SK-N-SH (cell line): ENCODE measurements at regions not wholly inside any gene's neighbourhood (a gene's known extent, or its start where the extent isn't known, plus 50 kb on each side); places are given as distances from the start of the nearest gene placed in this dataset.
"Not testable (repeated sequence)": the region's sequence is repeated elsewhere in the genome, so short reads cannot be mapped to it uniquely, and the experiment has no call there.

Source experiments
- CTCF ChIA-PET: fragments of 300-600, 350-600 bp; formaldehyde crosslinking; extraction: SDS; loops from one replicate; lab custom pipeline; 2021; lab: Yijun Ruan, JAX
- POLR2A ChIA-PET: fragments of 350-600 bp; sonication (Branson Sonifier 250); formaldehyde crosslinking; extraction: SDS; loops from one replicate; lab custom pipeline; 2020; ENCODE audit warnings: antibody characterized with exemption, inconsistent platforms; lab: Yijun Ruan, JAX
- DNase-seq: peaks from one replicate; pipeline ENCODE4 v3.0.0; 2012
- H2AFZ ChIP-seq: fragments of 200-600 bp; sonication (generic); 2 replicates; pipeline ENCODE4 v1.8.1; 2016; ENCODE audit warnings: antibody characterized with exemption, mild to moderate bottlenecking, low read depth
- H3F3A ChIP-seq: fragments of 200-600 bp; sonication (generic); replicated peaks from 2 replicates; pipeline ENCODE3; 2016; ENCODE audit warnings: antibody characterized with exemption, mild to moderate bottlenecking; ENCODE audit not compliant: insufficient read depth
- H3K27ac ChIP-seq, 2 experiments: fragments of 200-500 bp in 1 of 2; fragments of 200-600 bp in 1 of 2; sonication (Bioruptor generic) in 1 of 2; sonication (generic), shearing (Covaris generic) in 1 of 2; 2 replicates each; pipeline versions ENCODE4 v1.5.1 to v1.6.1; 2014 to 2016; ENCODE audit warnings: low read depth in 2 of 2, inconsistent platforms in 1 of 2, low read length in 1 of 2, mild to moderate bottlenecking in 1 of 2, mixed read lengths in 1 of 2
- H3K27me3 ChIP-seq: fragments of 200-600 bp; sonication (generic), shearing (Covaris generic); 2 replicates; pipeline ENCODE4 v1.6.1; 2016; ENCODE audit warnings: mixed run types; ENCODE audit not compliant: insufficient read depth
- H3K36me3 ChIP-seq, 2 experiments: fragments of 200-500 bp in 1 of 2; fragments of 200-600 bp in 1 of 2; sonication (Bioruptor generic) in 1 of 2; sonication (generic) in 1 of 2; replicated peaks in 1 of 2; 2 replicates each; pipeline versions ENCODE3 to v1.5.1; 2014 to 2016; ENCODE audit warnings: low read length in 1 of 2, mild to moderate bottlenecking in 1 of 2; ENCODE audit not compliant: insufficient read depth in 2 of 2, control insufficient read depth in 1 of 2
- H3K4me1 ChIP-seq, 2 experiments: fragments of 200-500 bp in 1 of 2; fragments of 200-600 bp in 1 of 2; sonication (Bioruptor generic) in 1 of 2; sonication (generic), shearing (Covaris generic) in 1 of 2; 2 replicates each; pipeline versions ENCODE4 v1.5.1 to v1.6.1; 2014 to 2016; ENCODE audit warnings: low read depth in 1 of 2, low read length in 1 of 2, mixed run types in 1 of 2; ENCODE audit not compliant: insufficient read depth in 2 of 2, control insufficient read depth in 1 of 2
- H3K4me2 ChIP-seq: fragments of 200-600 bp; sonication (generic), shearing (Covaris generic); 2 replicates; pipeline ENCODE4 v1.6.1; 2017; ENCODE audit warnings: mixed run types
- H3K4me3 ChIP-seq, 2 experiments: fragments of 200-500 bp in 1 of 2; fragments of 200-600 bp in 1 of 2; sonication (Bioruptor generic) in 1 of 2; sonication (generic), shearing (Covaris generic) in 1 of 2; 2 replicates each; pipeline versions ENCODE4 v1.5.1 to v1.8.1; 2014 to 2016; ENCODE audit warnings: low read depth in 2 of 2, inconsistent platforms in 1 of 2, low read length in 1 of 2, mild to moderate bottlenecking in 1 of 2, mixed read lengths in 1 of 2, moderate library complexity in 1 of 2
- H3K79me2 ChIP-seq: fragments of 200-600 bp; sonication (generic); 2 replicates; pipeline ENCODE4 v1.8.1; 2017; ENCODE audit warnings: mild to moderate bottlenecking; ENCODE audit not compliant: insufficient read depth
- H3K9ac ChIP-seq: fragments of 200-600 bp; sonication (generic); 2 replicates; pipeline ENCODE4 v1.6.1; 2017; ENCODE audit warnings: mixed run types
- H3K9me2 ChIP-seq: fragments of 200-600 bp; sonication (generic); 2 replicates; pipeline ENCODE4 v1.6.1; 2017; ENCODE audit warnings: mixed run types
- H3K9me3 ChIP-seq: fragments of 200-600 bp; sonication (generic); 2 replicates; pipeline ENCODE4 v1.6.1; 2017; ENCODE audit warnings: mixed run types, mild to moderate bottlenecking, moderate library complexity
- H4K20me1 ChIP-seq: fragments of 200-600 bp; sonication (generic); 2 replicates; pipeline ENCODE4 v1.6.1; 2017; ENCODE audit warnings: mild to moderate bottlenecking, mixed run types; ENCODE audit not compliant: insufficient read depth
- EP300 ChIP-seq, 2 experiments: IDR thresholded peaks; 2 replicates each; pipeline versions ENCODE4 v1.4.0 to v1.6.1; 2012; ENCODE audit warnings: borderline replicate concordance in 1 of 2, low read depth in 1 of 2, low read length in 1 of 2
- EZH2phosphoT487 ChIP-seq: fragments of 200-600 bp; sonication (generic); IDR thresholded peaks from 2 replicates; pipeline ENCODE4 v1.6.1; 2017; ENCODE audit warnings: low read depth, mixed run types, mild to moderate bottlenecking, antibody characterized with exemption, moderate library complexity, borderline replicate concordance
- FOXJ3 ChIP-seq: sonication (generic); formaldehyde crosslinking; IDR thresholded peaks from 2 replicates; pipeline ENCODE4 v1.5.1; 2020; ENCODE audit warnings: mild to moderate bottlenecking, missing genetic modification reagents
- GABPA ChIP-seq: IDR thresholded peaks from 2 replicates; pipeline ENCODE4 v1.4.0; 2012; ENCODE audit warnings: low read depth, mild to moderate bottlenecking
- GATA2 ChIP-seq: sonication (generic); formaldehyde crosslinking; IDR thresholded peaks from 2 replicates; pipeline ENCODE4 v1.5.0; 2020; ENCODE audit warnings: mild to moderate bottlenecking, missing genetic modification reagents
- JUND ChIP-seq: IDR thresholded peaks from 2 replicates; pipeline ENCODE4 v1.4.0; 2012
- MEF2A ChIP-seq: IDR thresholded peaks from 2 replicates; pipeline ENCODE4 v1.4.0; 2012; ENCODE audit warnings: low read depth, borderline replicate concordance
- MXI1 ChIP-seq: IDR thresholded peaks from 2 replicates; pipeline ENCODE4 v1.6.1; 2012; ENCODE audit warnings: mild to moderate bottlenecking, low read depth, low read length, improper control_type of control experiment
- NFIC ChIP-seq: IDR thresholded peaks from 2 replicates; pipeline ENCODE4 v1.4.0; 2012; ENCODE audit warnings: borderline replicate concordance
- PBX3 ChIP-seq: IDR thresholded peaks from 2 replicates; pipeline ENCODE4; 2012
- POLR2AphosphoS5 ChIP-seq: IDR thresholded peaks from 2 replicates; pipeline ENCODE4 v1.6.1; 2012; ENCODE audit warnings: low read depth, low read length
- RAD21 ChIP-seq: IDR thresholded peaks from 2 replicates; pipeline ENCODE4 v1.6.1; 2012; ENCODE audit warnings: mild to moderate bottlenecking, low read length
- REST ChIP-seq: IDR thresholded peaks from 2 replicates; pipeline ENCODE4 v1.6.1; 2012; ENCODE audit warnings: mild to moderate bottlenecking, low read depth, low read length, moderate library complexity
- RXRA ChIP-seq: IDR thresholded peaks from 2 replicates; pipeline ENCODE4 v1.4.0; 2012; ENCODE audit warnings: low read depth, mild to moderate bottlenecking, borderline replicate concordance
- TCF12 ChIP-seq: IDR thresholded peaks from 2 replicates; pipeline ENCODE4 v1.4.0; 2012
- YY1 ChIP-seq: IDR thresholded peaks from 2 replicates; pipeline ENCODE4 v1.4.0; 2012; ENCODE audit warnings: low read depth, mild to moderate bottlenecking
- ZBTB33 ChIP-seq: IDR thresholded peaks from 2 replicates; pipeline ENCODE4 v1.4.0; 2012; ENCODE audit warnings: low read depth, borderline replicate concordance
- WGBS: methylation state at CpG from one replicate; pipeline ENCODE4 v1.1.6; 2017; ENCODE audit warnings: low lambda C conversion rate; 5-methylcytosine and 5-hydroxymethylcytosine counted together

- H3K79me2 ChIP-seq, H3K27ac ChIP-seq, H3K27me3 ChIP-seq, H3K36me3 ChIP-seq, H3F3A ChIP-seq, H3K9ac ChIP-seq, H3K4me3 ChIP-seq, POLR2A ChIA-PET, DNase-seq, H2AFZ ChIP-seq, H3K4me1 ChIP-seq, H3K4me2 ChIP-seq, H3K9me3 ChIP-seq, H4K20me1 ChIP-seq, H3K9me2 ChIP-seq: not testable (repeated sequence)
- 0% methylated on average over 3 of the region's 3 CpGs for WGBS
- CTCF ChIA-PET = interaction anchor here (0.7 kb wide), 1 partner anchor 92 kb away, joined by 3 read pairs; no protein-coding TSS in a partner anchor
Observed at GRCh38 chr17:13659051-13659450, 57.3 kb upstream of the HS3ST3A1 start.

- ChIA-PET CTCF (interaction anchor here (1.2 kb wide), 1 partner anchor 635 kb away, joined by 3 read pairs; no protein-coding TSS in a partner anchor), POLR2A (no interaction called here)
- H3K36me3 ChIP-seq = no peaks in the 10 kb centered on the region
- no peak overlapping the region for H2AFZ ChIP-seq
- TF ChIP-seq MEF2A = no peak
- TF ChIP-seq PBX3 = no peak
- TF ChIP-seq POLR2AphosphoS5 = no peak
- TF ChIP-seq GABPA = no peak
- no peak for TF ChIP-seq FOXJ3 (CRISPR knock-in tag)
- no peak for TF ChIP-seq EP300 (IDR thresholded peaks at IDR 0.05; ENCODE audit: borderline replicate concordance in 1 of 2, low read depth in 1 of 2, low read length in 1 of 2)
- TF ChIP-seq ZBTB33 = no peak
- TF ChIP-seq TCF12 = no peak
- no peak for TF ChIP-seq REST
- TF ChIP-seq EZH2phosphoT487 = no peak
- no peak for TF ChIP-seq JUND
- no peak for TF ChIP-seq RAD21
- no peak for TF ChIP-seq YY1
- no peak for TF ChIP-seq RXRA
- no peak for TF ChIP-seq GATA2
- TF ChIP-seq NFIC = no peak
- TF ChIP-seq MXI1 = no peak
- no peak overlapping the region for H3K27ac ChIP-seq
- DNase-seq = no peak
- no peak overlapping the region for H3K4me2 ChIP-seq
- H3K9ac ChIP-seq = no peak overlapping the region
- H3K79me2 ChIP-seq = no peaks in the 10 kb centered on the region
- no peak overlapping the region for H3K4me3 ChIP-seq
- no peaks in the 10 kb centered on the region for H4K20me1 ChIP-seq
- 29% methylated on average over 20 of the region's 21 CpGs for WGBS
- no peaks in the 10 kb centered on the region for H3K9me2 ChIP-seq
- H3F3A ChIP-seq = no peaks in the 10 kb centered on the region
- peaks cover 5% of the 10 kb centered on the region; the same call in 1 of the 2 replicates for H3K27me3 ChIP-seq
- no peaks in the 10 kb centered on the region for H3K4me1 ChIP-seq
- peaks cover 14% of the 10 kb centered on the region for H3K9me3 ChIP-seq
Observed at GRCh38 chr17:13665872-13666635, 64.3 kb upstream of the HS3ST3A1 start.
